ENCODE measurements at regions not wholly inside any gene's neighbourhood (a gene's known extent, or its start where the extent isn't known, plus 50 kb on each side); places are given as distances from the start of the nearest gene placed in this dataset.

DNA sequence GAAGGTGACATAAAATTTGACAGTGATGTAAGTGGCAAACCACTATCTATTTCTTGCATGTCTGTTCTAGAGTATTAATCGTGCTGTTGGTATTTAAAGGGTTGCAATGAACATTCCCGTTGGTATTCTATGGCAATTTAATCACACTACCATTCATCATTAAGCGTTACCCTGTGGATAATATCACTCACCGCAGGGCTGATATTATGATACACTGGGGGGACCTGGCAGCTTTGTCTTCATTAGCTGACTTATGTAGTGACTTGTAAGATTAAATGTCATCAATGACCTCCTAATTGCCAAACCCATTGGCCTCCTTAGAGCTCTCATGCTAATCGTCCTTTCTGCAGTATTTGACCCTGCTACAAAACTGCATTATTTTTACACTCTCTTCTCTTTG is 624.5 kb upstream of the VSTM2A start:
- Histone ChIP-seq H3K4me3 (no peak overlapping the region), H3K27ac (no peak overlapping the region)

DNA sequence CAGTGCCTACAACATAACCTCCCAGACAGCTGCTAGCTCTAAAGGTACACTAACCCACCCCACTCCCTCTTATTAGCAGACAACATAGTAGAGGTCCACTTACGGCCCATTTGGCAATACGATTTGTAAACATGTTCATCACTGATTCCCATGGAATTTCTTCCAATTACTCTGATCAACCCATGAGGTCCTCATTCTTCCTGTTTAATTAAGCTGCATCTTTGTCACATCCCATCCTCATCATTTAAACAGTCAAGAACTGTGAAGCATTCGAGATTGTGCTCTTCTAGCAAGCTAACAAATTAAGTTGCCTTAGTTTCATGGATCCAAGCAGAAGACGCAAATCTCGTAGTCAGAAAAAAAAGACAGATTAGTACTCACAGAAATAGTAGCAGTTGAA is 622.2 kb upstream of the VSTM2A start:
- Histone ChIP-seq H3K4me3 (no peak overlapping the region), H3K27ac (no peak overlapping the region)

GRCh38 chr7:53940483-53940882 is 601.7 kb upstream of the VSTM2A start:
- H3K4me3 ChIP-seq: no peak overlapping the region
- no peak overlapping the region for H3K27ac ChIP-seq

DNA sequence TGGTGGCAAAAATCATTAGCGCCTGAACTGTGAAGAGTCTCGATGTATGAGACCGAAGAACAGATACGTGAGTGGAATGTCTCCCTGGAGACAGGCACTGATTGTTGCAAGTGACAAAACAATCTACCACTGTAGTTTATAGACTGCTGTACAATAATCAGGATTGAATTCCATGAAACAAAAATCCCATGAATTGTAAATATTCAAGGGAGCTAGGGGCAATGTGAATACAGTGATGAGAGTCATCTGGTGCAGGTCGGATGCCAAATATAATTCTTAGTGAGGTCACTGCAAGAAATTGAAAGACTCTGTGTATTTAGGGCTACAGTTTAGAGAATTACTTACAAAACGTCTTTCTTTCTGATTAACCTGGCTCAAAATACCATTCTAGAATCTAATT is 594.4 kb upstream of the VSTM2A start:
- Histone ChIP-seq H3K27ac (no peak overlapping the region), H3K4me3 (no peak overlapping the region)

DNA sequence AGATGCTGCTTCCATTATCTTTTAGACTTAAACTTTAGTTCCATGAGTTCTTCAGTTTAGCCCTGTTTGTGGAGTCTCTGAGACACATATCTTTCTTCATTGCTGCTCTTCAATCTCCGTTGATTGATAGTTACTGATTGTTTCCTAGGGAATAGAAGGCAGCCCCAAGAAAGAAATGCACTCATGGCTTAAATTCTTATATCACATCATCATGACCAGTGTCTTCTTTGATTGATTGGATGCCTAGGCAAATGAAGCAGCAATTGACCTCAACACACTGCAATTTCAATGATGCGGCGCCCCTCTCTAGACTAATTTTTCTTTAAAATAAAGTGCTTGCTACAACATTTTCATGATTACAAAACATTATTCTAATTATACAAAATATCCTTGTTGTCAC is 576.5 kb upstream of the VSTM2A start:
- H3K27ac ChIP-seq: no peak overlapping the region
- H3K4me3 ChIP-seq: no peak overlapping the region

GRCh38 chr7:53983480-53983879 is 558.7 kb upstream of the VSTM2A start:
- no peak overlapping the region for H3K27ac ChIP-seq
- H3K4me3 ChIP-seq: no peak overlapping the region

- H3K4me3 ChIP-seq: no peak overlapping the region
- H3K27ac ChIP-seq: no peak overlapping the region
These were observed 557.4 kb upstream of the VSTM2A start for GRCh38 chr7:53984776-53985175.

GRCh38 chr7:53988376-53988775 is 553.8 kb upstream of the VSTM2A start:
- Histone ChIP-seq H3K27ac (no peak overlapping the region), H3K4me3 (no peak overlapping the region)

DNA sequence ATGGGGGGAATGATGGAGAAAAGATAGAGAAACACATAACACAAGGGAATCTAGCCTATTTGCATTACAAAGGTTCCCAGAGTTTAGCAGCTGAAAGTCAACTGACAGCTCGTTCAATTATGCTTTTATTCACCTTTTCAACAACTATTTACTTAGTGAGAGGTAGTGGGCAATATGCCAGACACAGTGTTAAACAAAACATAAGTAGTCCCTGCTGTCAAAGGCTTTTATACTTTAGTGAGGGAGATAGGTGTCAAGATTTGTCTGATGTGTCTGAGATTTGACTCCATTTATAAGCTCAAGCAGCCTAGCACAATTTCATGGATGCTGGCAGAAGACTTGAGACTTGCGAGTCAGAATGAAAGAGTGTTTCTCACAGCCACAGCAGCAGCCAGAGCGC is 549.0 kb upstream of the VSTM2A start:
- no peak overlapping the region for H3K27ac ChIP-seq
- H3K4me3 ChIP-seq: no peak overlapping the region

GRCh38 chr7:53996876-53997275 is 545.3 kb upstream of the VSTM2A start:
- Histone ChIP-seq H3K27ac (no peak overlapping the region), H3K4me3 (no peak overlapping the region)

GRCh38 chr7:54014765-54015164 is 527.4 kb upstream of the VSTM2A start:
- no peak overlapping the region for H3K27ac ChIP-seq
- H3K4me3 ChIP-seq: no peak overlapping the region

DNA sequence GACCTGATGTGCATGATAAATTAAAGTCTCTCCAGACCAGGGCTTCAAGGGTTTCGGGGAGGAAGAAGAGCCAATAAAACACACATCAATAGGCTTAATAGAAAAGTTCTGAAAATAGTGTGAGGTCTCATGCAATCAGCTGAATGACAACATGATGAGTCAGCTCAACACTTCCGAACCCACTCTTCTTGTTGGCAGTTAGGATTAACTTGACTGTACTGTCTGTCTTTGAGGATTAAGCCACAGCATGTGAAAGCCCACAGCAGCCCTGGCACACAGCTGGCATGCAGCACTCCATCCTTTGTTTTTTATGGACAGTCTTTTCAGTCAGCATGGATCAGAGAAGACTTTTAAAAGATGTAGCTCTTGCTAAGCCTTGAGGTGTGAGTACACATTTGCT is 526.9 kb upstream of the VSTM2A start:
- no peak overlapping the region for H3K27ac ChIP-seq
- no peak overlapping the region for H3K4me3 ChIP-seq

- Histone ChIP-seq H3K4me3 (no peak overlapping the region), H3K27ac (no peak overlapping the region)
These were observed 504.3 kb upstream of the VSTM2A start for GRCh38 chr7:54037873-54038272.

DNA sequence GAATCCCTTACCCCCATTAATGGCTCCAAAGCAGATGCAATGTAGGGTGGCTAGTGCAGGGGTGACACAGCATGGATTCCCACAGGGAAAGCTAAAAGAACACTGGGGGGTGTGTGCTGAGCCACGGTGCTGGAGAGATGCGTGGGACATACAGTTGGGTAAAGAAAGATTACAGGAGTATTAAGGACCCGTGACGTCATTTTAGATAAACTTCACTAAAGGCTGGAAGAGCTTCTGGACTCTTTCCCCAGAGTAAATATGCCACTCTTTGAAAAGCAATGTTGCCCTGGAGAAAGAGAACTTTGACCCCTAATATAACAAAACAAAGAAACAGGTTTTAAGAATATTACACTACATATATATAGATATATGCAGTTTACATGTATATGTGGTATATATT is 481.5 kb upstream of the VSTM2A start:
- Histone ChIP-seq H3K4me3 (no peak overlapping the region), H3K27ac (no peak overlapping the region)

GRCh38 chr7:54066643-54067042 is 475.5 kb upstream of the VSTM2A start:
- no peak overlapping the region for H3K4me3 ChIP-seq
- no peak overlapping the region for H3K27ac ChIP-seq

DNA sequence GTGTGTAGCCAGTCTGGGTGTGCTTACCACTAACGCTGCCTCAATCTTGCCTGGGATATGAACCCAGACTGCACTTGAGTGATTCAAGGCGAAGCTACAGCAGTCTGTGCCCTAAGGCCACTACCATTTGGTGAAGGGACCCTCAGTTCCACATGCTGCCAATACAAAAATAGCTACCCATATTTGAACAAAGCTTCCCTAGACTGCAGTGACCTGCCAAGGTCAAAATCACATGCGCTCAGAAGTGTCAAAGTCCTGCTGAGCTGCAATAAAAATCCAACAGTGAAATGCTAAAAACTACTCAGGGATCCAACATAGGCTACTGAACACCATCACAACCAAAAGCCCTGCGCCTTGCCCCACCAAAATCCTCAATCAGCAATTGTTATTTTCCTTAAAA is 472.3 kb upstream of the VSTM2A start:
- Histone ChIP-seq H3K27ac (no peak overlapping the region), H3K4me3 (no peak overlapping the region)

- H3K27ac ChIP-seq: no peak overlapping the region
These were observed 469.5 kb upstream of the VSTM2A start for GRCh38 chr7:54072710-54073109.

DNA sequence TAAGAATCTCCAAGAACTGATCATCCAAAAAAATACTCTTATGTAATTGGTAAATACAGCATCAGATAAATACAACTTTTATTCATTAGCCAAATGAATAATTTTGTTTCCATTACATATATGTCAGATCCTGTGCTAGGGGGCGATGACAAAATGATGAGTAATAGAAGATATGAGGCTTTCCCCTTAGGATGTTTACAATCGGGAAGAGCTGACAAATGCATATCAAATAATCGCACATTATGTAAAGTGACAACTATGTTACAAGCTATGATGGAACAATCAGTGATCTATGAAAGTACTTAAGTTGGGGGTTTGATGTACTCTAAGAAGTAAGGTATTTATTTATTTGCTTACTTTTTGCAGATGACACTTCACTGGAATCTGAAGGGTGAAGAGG is 465.6 kb upstream of the VSTM2A start:
- Histone ChIP-seq H3K4me3 (no peak overlapping the region), H3K27ac (no peak overlapping the region)

More at GRCh38 chr7:54072710-54073109, 469.5 kb upstream of the VSTM2A start:
- H3K4me3 ChIP-seq: no peak overlapping the region

DNA sequence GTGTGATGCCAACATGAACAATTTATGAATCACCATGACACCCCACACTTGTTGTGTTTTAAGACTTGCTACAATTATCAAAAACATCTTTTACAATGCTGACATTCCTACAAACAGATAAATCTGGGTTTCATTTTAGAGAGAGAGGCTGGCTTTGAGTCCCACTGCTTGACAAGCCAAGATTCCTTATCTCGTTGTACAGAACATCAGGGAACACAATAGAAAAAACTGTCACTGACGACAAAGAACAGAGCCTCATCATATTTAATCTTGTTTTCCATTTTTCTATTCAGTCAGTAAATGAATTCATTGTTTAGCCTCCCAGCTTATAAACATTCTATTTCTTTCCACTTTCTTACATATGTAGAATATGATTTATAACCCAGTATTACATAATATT is 461.6 kb upstream of the VSTM2A start:
- Histone ChIP-seq H3K27ac (no peak overlapping the region), H3K4me3 (no peak overlapping the region)

GRCh38 chr7:54080971-54081370 is 461.2 kb upstream of the VSTM2A start:
- no peak overlapping the region for H3K27ac ChIP-seq
- H3K4me3 ChIP-seq: no peak overlapping the region

DNA sequence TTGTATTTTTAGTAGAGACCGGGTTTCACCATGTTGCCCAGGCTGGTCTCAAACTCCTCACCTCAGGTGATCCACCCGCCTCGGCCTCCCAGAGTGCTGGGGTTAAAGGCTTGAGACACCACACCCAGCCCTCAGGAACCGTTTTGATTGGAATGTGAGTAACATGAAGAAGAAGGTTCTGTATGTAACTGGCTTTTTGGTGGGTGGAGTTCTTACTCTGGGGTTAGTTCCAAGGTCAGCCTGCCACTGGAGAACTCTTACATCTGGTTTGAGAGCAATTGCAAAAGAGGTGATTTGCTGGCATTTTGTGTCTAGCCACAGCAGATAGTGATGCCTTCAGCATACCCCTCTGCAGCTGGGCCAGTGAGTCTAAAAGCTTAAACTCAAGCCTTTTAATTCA is 457.8 kb upstream of the VSTM2A start:
- H3K4me3 ChIP-seq: no peak overlapping the region
- no peak overlapping the region for H3K27ac ChIP-seq

DNA sequence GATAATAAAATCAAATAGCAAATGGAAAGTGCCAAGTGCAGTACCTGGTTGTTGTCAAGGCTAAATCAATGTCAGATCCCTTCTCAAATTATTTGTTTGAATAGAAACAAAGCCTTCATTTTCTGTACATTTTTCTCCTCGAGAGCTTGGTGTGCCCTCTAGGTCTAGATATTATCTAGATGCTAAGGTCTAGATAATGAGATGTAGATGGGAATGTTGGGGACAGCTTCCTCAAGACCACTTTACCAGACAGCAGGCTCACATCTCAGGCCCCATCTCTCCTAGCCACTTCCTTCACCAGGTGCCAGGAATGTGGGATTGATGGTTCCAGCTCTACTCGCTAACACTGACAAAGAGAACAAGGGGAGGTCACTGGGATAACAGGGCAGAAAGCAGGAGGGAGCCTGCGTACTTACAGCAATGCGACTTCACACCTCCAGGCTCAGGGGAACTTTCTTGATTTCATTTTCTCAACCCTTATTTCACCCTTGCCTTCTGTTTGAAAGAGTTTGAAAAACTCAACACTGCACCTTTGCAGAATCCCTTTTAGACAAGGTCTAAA is 451.4 kb upstream of the VSTM2A start:
- Histone ChIP-seq H3K4me3 (no peak overlapping the region), H3K27ac (no peak overlapping the region)

DNA sequence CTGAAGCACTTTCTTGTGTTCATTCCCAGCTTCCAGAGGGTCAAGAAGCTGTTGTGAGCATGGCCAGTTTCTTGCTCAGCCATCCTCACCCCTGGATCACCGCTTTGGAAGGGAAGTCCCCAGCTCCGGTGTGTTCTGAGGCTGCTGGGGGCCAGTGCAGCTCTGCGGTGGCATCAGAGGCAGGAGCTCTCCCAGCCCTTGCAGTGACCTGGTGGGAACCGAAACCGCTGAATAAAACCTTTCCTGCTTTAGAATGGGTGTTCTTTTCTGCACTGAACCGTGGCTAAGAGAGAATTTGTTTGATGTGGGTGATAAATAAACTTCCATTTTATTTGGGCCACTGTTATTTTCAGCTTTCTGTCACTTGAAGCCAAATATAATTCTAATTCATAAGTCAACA is 450.9 kb upstream of the VSTM2A start:
- no peak overlapping the region for H3K27ac ChIP-seq
- no peak overlapping the region for H3K4me3 ChIP-seq

Measured in skin epidermis (tissue), 12 donors.